NCI-H748 (cell line): ENCODE measurements at regions not wholly inside any gene's neighbourhood (a gene's known extent, or its start where the extent isn't known, plus 50 kb on each side); places are given as distances from the start of the nearest gene placed in this dataset.

ENCODE experiments used
- DNase-seq: peaks from one replicate; lab custom pipeline; 2025; ENCODE audit not compliant: unreplicated experiment; lab: John Stamatoyannopoulos, UW

DNA sequence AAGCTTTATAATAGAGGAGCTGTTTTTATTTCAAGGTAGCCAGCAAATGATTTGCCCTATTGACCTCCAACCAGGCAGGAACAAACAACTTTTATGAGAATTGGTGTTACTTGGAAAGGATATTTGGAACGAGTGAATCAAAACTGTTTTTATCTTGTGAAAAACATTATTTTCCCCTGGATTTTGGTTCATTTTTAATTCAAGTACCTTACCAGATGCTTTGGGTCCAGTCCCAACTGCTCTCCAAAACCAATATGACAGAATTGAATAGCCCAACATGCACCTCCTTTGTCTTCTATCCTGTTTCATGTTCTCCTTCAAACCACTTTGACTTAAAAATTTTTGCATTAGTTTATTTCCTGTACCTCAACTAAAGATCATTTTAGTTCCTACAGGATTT, 178.6 kb upstream of the RBMS1 start:
- DNase-seq: no peak

DNA sequence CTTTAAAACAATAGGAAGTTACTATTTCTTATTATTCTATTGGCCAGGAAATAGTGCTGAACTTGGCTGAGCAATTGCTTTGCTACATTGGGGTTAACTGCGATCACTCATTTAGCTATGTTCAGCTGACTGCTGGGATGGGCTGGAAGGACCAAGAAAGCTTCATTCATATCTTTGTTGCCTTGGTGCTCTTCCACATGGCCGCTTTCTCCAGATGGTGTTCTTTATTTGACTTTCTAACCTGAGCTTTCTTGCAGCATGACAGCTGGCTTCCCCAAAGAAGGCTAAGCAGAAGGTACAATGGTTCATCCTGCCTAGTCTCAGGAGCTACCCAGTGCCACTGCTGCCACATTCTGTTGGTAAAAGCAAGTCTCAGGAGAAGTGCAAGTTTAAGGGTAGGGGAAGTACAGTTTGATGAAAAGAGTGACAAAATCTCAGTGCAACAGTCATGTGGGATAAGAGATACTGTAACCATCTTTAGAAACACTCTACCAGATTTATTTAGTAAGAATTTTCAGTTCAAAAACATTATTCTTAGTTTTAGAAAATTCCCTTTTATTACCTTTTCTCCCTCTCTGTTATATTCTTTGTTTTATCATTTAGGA, 180.6 kb upstream of the RBMS1 start:
- no peak for DNase-seq

DNA sequence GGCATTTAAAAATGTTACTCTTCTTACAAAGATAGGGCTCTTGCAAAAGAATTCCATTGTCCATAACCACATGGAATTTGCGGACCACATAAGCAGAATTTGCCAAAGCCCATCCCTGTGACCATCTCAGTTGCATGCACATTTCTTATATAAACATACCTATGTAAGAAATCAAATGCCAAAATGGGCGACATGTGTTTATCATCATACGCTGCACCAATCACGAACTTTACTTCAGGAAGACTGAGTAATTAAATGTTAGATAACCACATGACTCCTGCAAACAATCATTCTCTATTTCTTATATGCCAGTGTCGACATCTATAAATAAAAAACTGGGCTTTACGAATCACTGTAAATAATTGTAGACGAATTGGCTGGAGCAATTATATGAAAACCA, 186.1 kb upstream of the RBMS1 start:
- no peak for DNase-seq

DNA sequence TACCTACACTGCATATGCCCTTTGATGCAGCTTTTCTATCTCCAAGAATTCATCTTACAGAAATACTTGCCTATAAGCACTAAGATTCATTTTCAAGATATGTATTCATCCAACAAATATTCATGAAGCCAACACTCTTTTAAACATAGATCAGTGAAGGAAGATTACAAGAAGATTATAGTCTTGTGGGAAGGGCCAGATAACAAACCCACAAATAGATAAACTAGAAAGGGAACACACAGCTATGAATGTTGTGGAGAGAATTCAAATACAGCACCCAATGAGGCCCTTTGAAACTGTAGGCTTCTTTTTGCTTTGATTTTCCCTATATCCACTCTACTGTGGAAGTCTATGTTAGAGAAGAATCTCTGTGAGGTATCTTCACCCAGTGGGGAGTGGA, 186.7 kb upstream of the RBMS1 start:
- DNase-seq: no peak

GRCh38 chr2:160680974-160681373, 187.4 kb upstream of the RBMS1 start:
- DNase-seq: no peak

GRCh38 chr2:160683206-160683605, 189.6 kb upstream of the RBMS1 start:
- DNase-seq: no peak

DNA sequence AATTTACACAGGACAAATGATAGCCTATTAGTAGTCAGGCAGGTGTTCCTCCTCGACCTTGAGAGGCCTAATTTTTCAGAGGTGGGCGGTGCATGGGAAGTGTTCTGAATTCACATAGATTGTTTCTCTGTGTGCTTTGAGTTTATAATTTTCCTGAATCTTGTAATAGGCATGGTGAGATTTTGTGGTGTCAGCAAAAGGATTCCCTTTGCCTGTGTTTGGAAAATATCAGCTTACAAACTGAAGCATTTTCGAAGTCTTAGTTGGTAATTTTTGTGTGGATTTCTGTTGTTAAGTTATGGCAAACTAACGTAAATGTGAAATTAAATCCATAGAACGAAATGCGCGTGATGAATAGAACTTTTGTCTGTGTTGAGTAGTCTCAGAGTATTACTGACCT, 194.0 kb upstream of the RBMS1 start:
- peak; percentile 82 for DNase-seq

- no peak for DNase-seq
Observed at GRCh38 chr2:160689441-160689840, 195.8 kb upstream of the RBMS1 start.

GRCh38 chr2:160694221-160694620, 200.6 kb upstream of the RBMS1 start:
- DNase-seq: no peak

- no peak for DNase-seq
Observed at GRCh38 chr2:160694631-160695030, 201.0 kb upstream of the RBMS1 start.

DNA sequence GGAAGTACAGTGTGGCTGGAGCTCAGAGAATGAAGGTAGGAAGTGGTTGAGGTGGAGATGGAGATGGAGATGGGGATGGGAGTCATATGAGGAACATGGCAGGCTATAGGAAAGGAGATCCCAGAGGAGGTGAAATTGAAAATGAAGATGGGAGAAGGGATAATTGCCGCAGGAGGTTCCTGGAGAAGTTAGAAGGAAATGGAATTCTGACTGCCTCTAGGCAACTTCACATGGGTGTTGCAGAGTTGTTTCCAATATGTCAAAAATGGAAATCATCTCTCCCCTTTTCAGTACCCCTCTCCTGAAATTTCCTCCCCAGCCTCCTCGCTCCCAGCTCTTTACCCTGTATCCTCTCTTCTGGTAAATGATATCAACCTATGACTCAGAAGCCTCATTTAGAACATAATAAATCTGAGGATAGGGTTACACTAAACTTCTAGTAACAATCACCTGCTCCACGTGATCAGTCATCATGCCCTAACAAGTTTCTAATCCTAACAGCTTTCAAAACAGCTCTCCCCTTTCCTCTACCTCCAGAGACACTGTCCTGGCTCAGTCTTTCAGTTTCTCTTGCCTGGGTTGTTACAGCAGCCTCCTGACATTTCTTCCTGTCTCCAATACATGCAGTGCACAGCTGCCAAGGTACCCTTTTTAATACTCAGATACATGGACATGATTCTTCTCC, 201.9 kb upstream of the RBMS1 start:
- DNase-seq: peak; percentile 50

- DNase-seq: no peak
Observed at GRCh38 chr2:160696087-160696452, 202.5 kb upstream of the RBMS1 start.

- DNase-seq: no peak
Observed at GRCh38 chr2:160697817-160698216, 204.2 kb upstream of the RBMS1 start.

- DNase-seq: no peak
Observed at GRCh38 chr2:160700021-160700814, 206.6 kb upstream of the RBMS1 start.

GRCh38 chr2:160701822-160702221, 208.2 kb upstream of the RBMS1 start:
- no peak for DNase-seq

DNA sequence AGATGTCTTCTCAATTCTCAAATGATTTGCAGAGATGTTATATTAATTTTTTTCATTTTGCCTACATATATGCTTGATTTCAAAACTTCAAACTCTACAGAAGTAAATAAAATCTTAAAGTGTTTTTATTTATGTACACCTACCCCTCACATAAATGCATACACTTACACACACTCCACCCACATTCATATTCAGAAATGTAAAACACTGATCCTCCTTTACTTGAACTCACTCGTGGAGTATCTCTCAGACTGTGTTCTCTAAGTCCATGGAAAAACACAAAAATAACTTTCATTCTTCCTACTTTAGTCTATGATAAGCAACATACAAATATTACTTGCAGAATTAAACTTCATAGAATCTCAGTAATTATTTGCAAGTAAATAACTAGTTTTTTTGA, 209.1 kb upstream of the RBMS1 start:
- no peak for DNase-seq

- peak; percentile 17 for DNase-seq
Observed at GRCh38 chr2:160703648-160704585, 210.3 kb upstream of the RBMS1 start.

DNA sequence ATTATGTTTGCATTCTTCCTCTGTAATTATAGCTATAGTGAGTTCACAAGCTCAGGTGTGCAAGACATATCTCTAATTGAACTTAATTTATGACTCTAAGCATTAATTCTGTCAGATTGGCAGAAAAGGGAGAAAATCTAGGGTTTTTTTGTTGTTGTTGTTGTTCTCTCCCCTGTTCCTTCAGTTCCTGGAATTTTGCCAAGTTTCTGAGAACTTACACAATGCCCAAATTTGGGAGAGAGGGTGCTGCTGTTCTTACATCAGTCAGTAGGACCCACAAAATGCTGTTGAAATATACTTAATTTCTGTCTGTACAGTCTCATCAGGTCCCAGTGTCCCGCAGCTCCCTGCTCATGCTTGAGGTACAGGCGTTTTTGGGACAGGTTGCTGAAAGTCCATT, 221.8 kb upstream of the RBMS1 start:
- DNase-seq: peak; percentile 23

GRCh38 chr2:160719116-160719515, 225.5 kb upstream of the RBMS1 start:
- DNase-seq: no peak

DNA sequence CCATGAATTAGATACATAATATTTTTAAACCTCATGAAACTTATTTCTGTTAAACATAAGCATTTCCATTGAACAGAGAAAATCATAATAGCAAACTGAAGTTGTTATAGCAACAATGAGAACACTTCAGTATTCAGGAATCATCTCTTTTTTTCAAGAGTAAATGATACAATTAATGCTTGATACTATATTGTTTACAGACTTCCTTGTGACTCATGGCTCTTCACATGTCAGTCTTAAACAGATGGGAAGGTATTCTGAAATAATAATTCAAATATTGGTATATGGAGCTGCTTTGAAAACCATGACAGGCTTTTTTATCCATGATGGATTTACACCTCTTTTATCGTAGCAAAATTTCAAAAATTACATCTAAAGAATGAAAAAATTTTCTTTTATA, 226.5 kb upstream of the RBMS1 start:
- DNase-seq: no peak
